ENCODE measurements at regions not wholly inside any gene's neighbourhood (a gene's known extent, or its start where the extent isn't known, plus 50 kb on each side); places are given as distances from the start of the nearest gene placed in this dataset.

GRCh38 chr12:39123580-39124253, 218.3 kb upstream of the CPNE8 start:
- H3K36me3 ChIP-seq: no peaks in the 10 kb centered on the region
- no peaks in the 10 kb centered on the region for H3K27me3 ChIP-seq
- no peaks in the 10 kb centered on the region for H3K4me1 ChIP-seq
- intact Hi-C loops (cut with DNase I): no loop called here
- DNase-seq (no peak), FAIRE-seq (no peak), ATAC-seq (no peak)
- no peaks in the 10 kb centered on the region for H3K9me3 ChIP-seq
- no peak for TF ChIP-seq CTCF (IDR thresholded peaks at IDR 0.05)
- H3K27ac ChIP-seq: no peak overlapping the region
- 20 to 24% methylated on average over 2 of the region's 2 CpGs for WGBS, 2 donors
- H3K4me3 ChIP-seq: no peak overlapping the region

GRCh38 chr12:39122562-39123204, 217.3 kb upstream of the CPNE8 start:
- Histone ChIP-seq H3K36me3 (no peaks in the 10 kb centered on the region), H3K9me3 (no peaks in the 10 kb centered on the region), H3K4me1 (no peaks in the 10 kb centered on the region), H3K27ac (no peak overlapping the region), H3K4me3 (no peak overlapping the region), H3K27me3 (no peaks in the 10 kb centered on the region)
- DNase-seq (no peak), ATAC-seq (no peak), FAIRE-seq (no peak)
- 57 to 71% methylated on average over 6 of the region's 6 CpGs for WGBS, 2 donors
- intact Hi-C loops (cut with DNase I): no loop called here
- TF ChIP-seq CTCF (IDR thresholded peaks at IDR 0.05): no peak

GRCh38 chr12:39116861-39117260, 211.5 kb upstream of the CPNE8 start:
- no peak for TF ChIP-seq CTCF (IDR thresholded peaks at IDR 0.05)
- H3K36me3 ChIP-seq: no peaks in the 10 kb centered on the region
- DNase-seq (no peak), ATAC-seq (no peak), FAIRE-seq (no peak)
- no peaks in the 10 kb centered on the region for H3K27me3 ChIP-seq
- no peaks in the 10 kb centered on the region for H3K9me3 ChIP-seq
- intact Hi-C loops (cut with DNase I): no loop called here
- WGBS, 2 donors: 92 to 98% methylated on average over 2 of the region's 2 CpGs
- no peak overlapping the region for H3K27ac ChIP-seq
- H3K4me3 ChIP-seq: no peak overlapping the region
- no peaks in the 10 kb centered on the region for H3K4me1 ChIP-seq

GRCh38 chr12:39112064-39112463, 206.7 kb upstream of the CPNE8 start:
- TF ChIP-seq CTCF (IDR thresholded peaks at IDR 0.05): no peak
- no peak for DNase-seq
- FAIRE-seq: no peak
- Histone ChIP-seq H3K27ac (no peak overlapping the region), H3K9me3 (no peaks in the 10 kb centered on the region), H3K4me1 (no peaks in the 10 kb centered on the region), H3K27me3 (no peaks in the 10 kb centered on the region), H3K36me3 (no peaks in the 10 kb centered on the region), H3K4me3 (no peak overlapping the region)
- no peak for ATAC-seq
- 62 to 79% methylated on average over 5 of the region's 5 CpGs for WGBS, 2 donors
- intact Hi-C loops (cut with DNase I): no loop called here

- ATAC-seq: no peak
- no peak for TF ChIP-seq CTCF (IDR thresholded peaks at IDR 0.05)
- H3K4me3 ChIP-seq: no peak overlapping the region
- intact Hi-C loops (cut with DNase I): no loop called here
- peaks cover 0 to 3% (median 0%) of the 10 kb centered on the region in 4 donors for H3K27me3 ChIP-seq
- no peak for FAIRE-seq
- H3K27ac ChIP-seq: no peak overlapping the region
- H3K9me3 ChIP-seq: peaks cover 0 to 2% (median 0%) of the 10 kb centered on the region in 4 donors
- no peaks in the 10 kb centered on the region for H3K36me3 ChIP-seq
- DNase-seq: no peak
- H3K4me1 ChIP-seq: peaks cover 0 to 4% (median 0%) of the 10 kb centered on the region in 3 donors
Observed at GRCh38 chr12:39105111-39105510, 199.7 kb upstream of the CPNE8 start.
